ENCODE measurements at regions not wholly inside any gene's neighbourhood (a gene's known extent, or its start where the extent isn't known, plus 50 kb on each side); places are given as distances from the start of the nearest gene placed in this dataset.
"Not testable (repeated sequence)": the region's sequence is repeated elsewhere in the genome, so short reads cannot be mapped to it uniquely, and the experiment has no call there.

DNA sequence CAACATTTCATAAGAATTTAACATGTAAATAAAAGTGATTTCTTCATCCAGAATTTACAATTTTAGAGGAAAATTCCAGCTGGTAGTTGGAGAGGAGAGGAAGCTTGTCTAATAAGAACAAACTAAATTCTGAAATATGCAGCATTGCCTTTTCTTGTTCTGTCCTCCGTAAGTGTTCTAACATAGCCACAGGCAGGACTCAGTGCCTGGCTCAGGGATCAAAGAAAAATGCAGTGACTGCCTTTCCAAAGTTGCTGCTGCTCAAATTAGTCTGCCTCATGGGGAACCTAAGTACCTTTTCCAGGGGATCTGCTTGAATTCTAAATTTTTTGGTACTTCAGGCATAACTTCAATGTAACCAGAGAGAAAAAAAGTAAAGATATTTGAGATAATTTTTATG is 713.0 kb upstream of the CADM2 start:
- no peak for DNase-seq (ENCODE audit: low spot score)

DNA sequence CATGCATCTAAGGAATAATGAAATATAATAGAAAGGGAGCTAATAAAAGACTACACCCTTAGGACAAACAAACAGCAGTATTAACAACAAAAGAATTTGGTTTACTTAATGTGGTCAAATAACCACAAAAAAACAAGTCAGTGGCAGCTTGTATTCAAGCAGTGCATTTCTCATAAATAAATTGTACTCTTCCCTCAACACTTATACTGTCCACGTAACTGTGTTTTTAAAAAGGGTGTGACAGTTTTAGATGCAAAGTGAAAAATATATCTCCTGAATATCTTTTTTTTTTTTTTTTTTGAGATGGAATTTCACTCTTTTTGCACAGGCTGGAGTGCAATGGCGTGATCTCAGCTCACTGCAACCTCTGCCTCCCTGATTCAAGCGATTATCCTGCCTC is 698.2 kb upstream of the CADM2 start:
- DNase-seq (ENCODE audit: low spot score): no peak

DNA sequence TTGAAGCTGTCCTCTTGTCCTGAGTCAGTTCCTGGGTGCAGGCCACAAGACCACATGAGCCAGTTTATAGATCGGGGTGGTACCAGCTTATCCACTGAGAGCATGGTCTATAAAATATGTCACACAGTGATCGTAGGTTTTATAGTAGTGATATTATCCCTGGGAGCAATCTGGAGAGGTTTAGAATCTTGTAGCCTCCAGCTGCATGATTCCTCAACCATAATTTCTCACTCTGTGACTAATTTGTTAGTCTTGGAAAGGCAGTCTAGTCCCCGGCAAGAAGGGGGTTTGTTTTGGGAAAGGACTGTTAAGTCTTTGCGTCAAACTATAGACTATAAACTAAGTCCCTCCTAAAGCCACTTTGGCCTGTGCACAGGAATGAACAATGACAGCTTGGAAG is 693.0 kb upstream of the CADM2 start:
- no peak for DNase-seq (ENCODE audit: low spot score)

DNA sequence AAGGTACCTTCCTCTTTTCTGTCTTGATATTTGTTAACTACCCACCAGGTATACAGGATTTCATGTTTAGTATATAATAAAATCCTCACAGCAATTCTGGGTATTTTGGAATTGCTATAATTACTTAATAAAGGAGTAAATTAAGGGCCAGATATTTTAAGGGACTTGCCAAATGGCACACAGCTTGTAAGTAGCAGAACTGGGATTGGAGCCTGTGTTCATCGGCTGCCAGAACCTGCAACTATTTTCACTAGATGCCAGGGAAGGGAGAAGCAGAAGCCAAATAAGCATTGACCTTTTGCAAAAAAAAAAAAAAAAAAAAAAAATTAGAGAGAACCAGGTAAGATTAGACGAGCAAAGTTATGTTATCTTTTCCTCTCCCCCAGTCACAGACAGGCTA is 683.3 kb upstream of the CADM2 start:
- no peak for DNase-seq (ENCODE audit: low spot score)

DNA sequence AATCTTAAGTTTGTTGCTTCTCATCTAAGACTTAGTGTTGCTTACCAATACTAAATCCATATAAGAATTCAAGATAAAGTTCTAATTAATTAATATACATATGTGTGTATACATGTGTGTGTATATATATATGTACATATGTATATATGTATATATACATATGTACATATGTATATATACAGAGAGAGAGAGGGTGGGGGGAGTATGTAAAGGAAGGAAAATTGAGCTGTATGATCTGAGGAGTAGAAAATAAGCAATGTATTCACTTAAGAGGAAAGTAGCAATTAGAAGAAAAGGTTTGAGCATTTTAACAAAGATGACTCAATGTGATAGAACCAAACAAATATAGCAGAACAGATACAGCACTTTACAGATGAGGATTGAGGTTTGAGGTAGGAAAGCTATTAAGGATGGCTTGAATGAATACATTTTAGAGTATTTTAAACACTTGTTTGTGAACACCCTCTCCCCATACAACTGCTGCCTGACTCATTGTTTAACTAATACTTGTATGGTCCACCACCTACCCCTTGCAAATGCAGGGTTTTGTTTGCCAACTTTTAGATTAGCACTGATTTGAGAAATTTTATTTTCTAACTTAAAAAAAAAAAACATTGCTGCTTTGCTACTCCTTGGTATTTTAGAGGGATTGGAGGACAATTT is 681.1 kb upstream of the CADM2 start:
- DNase-seq (ENCODE audit: low spot score): no peak

DNA sequence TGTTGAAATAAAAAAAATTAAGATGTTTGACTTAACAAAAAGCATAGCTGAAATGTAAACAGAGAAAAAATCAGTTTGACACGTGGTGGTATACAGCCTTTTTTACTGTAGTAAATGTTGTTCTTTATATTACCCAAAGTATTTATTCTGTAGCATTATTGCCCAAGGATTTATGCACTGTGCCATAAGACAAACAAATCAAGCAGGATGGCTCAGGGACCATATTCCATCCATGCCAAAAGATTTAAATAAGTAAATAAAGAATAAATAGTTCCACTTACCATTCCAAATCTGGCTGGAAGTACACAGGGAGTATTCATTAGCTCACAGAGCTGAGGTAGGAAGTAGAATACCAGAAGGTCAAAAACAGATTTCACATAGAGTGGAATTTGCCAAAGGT is 666.7 kb upstream of the CADM2 start:
- peak; percentile 1 for DNase-seq (ENCODE audit: low spot score)

DNA sequence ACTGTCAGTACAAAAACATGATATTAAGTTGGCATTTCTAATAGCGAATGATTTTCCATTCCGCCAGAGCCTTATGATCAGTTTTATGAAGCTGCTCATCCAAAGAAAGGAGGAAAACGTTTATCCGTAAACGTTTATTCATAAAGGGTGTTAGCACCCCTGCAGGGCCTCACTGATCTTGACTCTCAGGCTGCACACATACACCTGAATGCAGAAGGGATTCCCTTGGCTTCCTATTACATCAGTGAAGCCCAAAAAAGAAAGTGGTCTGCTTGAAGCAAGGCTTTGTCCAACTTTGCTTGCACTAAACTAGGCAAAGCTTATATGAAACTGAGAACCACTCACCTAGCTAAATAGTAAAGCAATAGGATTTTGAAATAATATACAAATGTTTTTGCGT is 659.5 kb upstream of the CADM2 start:
- DNase-seq (ENCODE audit: low spot score): no peak

DNA sequence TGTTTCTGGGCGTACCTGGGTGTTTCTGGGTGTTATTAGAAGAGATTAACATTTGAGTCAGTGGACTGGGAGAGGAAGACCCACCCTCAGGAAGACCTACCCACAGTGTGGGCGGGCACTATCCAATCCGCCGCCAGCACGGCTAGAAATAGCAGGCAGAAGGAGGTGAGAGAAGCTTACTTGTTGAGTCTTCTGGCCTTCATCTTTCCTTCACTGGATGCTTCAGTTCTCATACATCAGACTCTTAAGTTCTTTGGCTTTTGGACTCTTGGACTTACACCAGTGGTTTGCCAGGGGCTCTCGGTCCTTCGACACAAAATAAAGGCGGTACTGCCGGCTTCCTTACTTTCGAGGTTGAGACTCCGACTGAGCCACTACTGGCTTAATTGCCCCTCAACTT is 654.6 kb upstream of the CADM2 start:
- no peak for DNase-seq (ENCODE audit: low spot score)

DNA sequence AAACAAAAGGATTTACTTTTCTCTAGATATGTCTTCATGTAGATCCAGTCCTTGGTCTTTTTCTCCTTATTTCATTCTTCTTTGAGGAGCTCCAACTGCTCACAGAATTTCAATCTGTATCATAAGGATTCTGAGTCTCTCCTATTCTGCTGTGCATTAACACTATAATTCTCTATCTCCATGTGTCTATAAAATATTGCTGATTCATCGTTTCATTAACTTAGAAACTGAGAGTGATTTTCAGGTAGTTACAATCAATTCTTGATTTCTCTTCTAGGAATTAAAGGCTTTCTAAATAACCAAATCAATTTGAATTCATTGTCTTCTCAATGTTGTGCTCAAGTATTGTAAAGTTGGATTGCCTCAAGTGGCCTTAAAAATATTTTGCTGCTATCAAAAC is 651.5 kb upstream of the CADM2 start:
- DNase-seq (ENCODE audit: low spot score): no peak

DNA sequence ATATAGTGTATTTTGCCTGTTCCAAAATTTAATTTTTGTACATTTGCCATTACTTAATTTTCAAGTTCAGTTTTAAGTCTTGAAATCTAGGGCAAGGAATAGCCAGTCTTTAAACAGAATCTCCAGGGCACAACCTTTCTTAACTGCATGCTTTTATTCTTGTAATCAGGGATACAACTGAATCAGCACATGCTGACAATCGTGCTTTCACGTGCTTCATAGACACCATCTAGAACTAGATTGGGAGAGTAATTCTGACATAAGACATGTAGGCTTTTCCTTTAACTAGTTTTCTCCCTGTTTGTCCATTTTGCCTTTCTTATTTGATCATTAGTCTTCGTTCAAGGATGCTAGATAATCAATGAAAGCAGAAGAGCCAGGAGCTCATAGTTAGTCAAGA is 650.4 kb upstream of the CADM2 start:
- DNase-seq (ENCODE audit: low spot score): no peak

DNA sequence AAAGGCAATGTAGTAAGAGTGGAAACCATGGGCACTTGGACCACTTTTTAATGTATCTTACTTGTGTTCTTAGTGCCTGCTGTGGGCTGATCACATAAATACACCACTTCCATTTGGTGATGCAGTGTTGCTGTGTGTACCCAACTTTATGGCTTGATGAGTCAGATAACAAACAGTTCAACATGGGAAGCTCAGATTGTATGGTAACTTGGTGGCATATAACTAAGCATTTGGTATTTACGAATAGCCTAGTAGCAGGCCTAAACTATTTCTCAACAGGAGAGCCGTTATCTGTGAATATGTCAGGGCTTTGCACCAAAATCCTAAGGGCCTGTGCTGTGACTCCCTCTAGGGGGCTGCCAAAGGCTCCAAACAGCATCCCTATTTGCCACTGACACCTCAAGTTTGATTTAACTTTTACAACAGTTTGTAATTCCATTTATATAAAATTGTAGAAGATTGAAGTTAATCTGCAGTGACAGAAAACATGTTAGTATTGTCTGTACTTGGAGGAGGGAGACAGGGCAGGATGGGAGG is 640.4 kb upstream of the CADM2 start:
- DNase-seq (ENCODE audit: low spot score): no peak

DNA sequence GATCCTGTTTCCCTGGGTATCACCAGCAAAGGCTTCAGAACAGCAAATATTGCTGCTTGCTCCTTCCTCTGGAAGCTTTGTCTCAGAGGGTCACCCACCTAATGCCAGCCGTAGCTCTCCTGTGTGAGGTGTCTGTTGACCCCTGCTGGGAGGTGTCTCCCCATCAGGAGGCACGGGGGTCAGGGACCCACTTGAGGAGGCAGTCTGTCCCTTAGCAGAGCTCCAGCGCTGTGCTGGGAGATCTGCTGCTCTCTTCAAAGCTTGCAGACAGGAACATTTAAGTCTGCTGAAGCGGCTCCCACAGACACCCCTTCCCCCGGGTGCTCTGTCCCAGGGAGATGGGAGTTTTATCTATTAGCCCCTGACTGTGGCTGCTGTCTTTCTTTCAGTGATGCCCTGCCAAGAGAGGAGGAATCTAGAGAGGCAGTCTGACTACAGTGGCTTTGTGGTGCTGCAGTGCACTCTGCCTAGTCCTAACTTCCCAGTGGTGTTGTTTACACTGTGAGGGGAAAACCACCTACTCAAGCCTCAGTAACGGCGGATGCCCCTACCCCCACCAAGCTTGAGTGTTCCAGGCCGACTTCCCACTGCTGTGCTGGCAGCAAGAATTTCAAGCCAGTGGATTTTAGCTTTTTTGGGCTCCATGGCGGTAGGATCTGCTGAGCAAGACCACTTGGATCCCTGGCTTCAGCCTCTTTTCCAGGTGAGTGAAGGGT is 593.1 kb upstream of the CADM2 start:
- DNase-seq (ENCODE audit: low spot score): not testable (repeated sequence)
